Endothelial cell of umbilical vein (primary cell): ENCODE measurements at regions not wholly inside any gene's neighbourhood (a gene's known extent, or its start where the extent isn't known, plus 50 kb on each side); places are given as distances from the start of the nearest gene placed in this dataset.

Source experiments
- BruUV-seq: library from RNA; stranded (reverse); fragments of 400-500 nt; replicated peaks from 2 replicates; lab custom pipeline; 2021; lab: Mats Ljungman, UMichigan
- CTCF ChIA-PET: fragments of 300-600, 350-600 bp; sonication (Branson Sonifier 250); formaldehyde crosslinking; loops from one replicate; lab custom pipeline; 2021; ENCODE audit warnings: antibody characterized with exemption, inconsistent platforms; lab: Charles Lee
- POLR2A ChIA-PET: fragments of 300-600, 350-600 bp; sonication (Branson Sonifier 250); formaldehyde crosslinking; loops from one replicate; lab custom pipeline; 2021; ENCODE audit warnings: antibody characterized with exemption, inconsistent platforms; lab: Charles Lee
- DNase-seq: peaks from one replicate; pipeline ENCODE4 v3.0.0-alpha.2; 2011; ENCODE audit warnings: low read depth, low spot score
- FAIRE-seq: peaks from 2 replicates; lab custom pipeline; 2011; peaks lifted over from hg19 to GRCh38; lab: Jason Lieb, UNC
- H2AFZ ChIP-seq: 2 replicates; pipeline ENCODE4 v1.6.0; 2012; ENCODE audit warnings: low read depth, low read length, control low read depth, inconsistent platforms
- H3K27ac ChIP-seq: 2 replicates; pipeline ENCODE4 v1.5.1; 2011; ENCODE audit warnings: low read depth, mild to moderate bottlenecking, control low read depth, low read length, moderate library complexity; ENCODE audit not compliant: insufficient read depth
- H3K27me3 ChIP-seq, 2 experiments: 2 replicates each; pipeline versions ENCODE4 v1.6.0 to v1.6.1; 2011; ENCODE audit warnings: low read length in 2 of 2, mixed read lengths in 1 of 2; ENCODE audit not compliant: control insufficient read depth in 2 of 2, insufficient read depth in 2 of 2
- H3K36me3 ChIP-seq, 2 experiments: 2 replicates in 1 of 2; 3 replicates in 1 of 2; pipeline ENCODE4 v1.5.1; 2011; ENCODE audit warnings: low read length in 2 of 2, mild to moderate bottlenecking in 1 of 2, moderate library complexity in 1 of 2; ENCODE audit not compliant: control insufficient read depth in 2 of 2, insufficient read depth in 2 of 2; ENCODE audit errors: extremely low read depth in 1 of 2
- H3K4me1 ChIP-seq: 3 replicates; pipeline ENCODE4 v1.5.1; 2011; ENCODE audit warnings: mild to moderate bottlenecking, low read length; ENCODE audit not compliant: control insufficient read depth, insufficient read depth; ENCODE audit errors: extremely low read depth
- H3K4me2 ChIP-seq: 2 replicates; pipeline ENCODE4 v1.6.1; 2011; ENCODE audit warnings: low read length, control low read depth, mixed read lengths; ENCODE audit not compliant: insufficient read depth
- H3K4me3 ChIP-seq, 3 experiments: fragments of 200-600 bp in 1 of 3; sonication (generic), shearing (Covaris generic) in 1 of 3; replicated peaks in 1 of 3; 2 replicates each; pipeline ENCODE4 v1.5.1; 2011 to 2016; ENCODE audit warnings: control low read depth in 3 of 3, low read length in 3 of 3, mild to moderate bottlenecking in 2 of 3, inconsistent platforms in 1 of 3, low read depth in 1 of 3, moderate library complexity in 1 of 3; ENCODE audit not compliant: insufficient read depth in 1 of 3
- H3K79me2 ChIP-seq: 2 replicates; pipeline ENCODE4 v1.6.0; 2012; ENCODE audit warnings: low read length, inconsistent platforms; ENCODE audit not compliant: control insufficient read depth, insufficient read depth
- H3K9ac ChIP-seq: replicated peaks from 2 replicates; pipeline ENCODE3; 2011; ENCODE audit warnings: low read length, control low read depth; ENCODE audit not compliant: insufficient read depth; ENCODE audit errors: extremely low read depth
- H3K9me1 ChIP-seq: replicated peaks from 3 replicates; pipeline ENCODE4 v1.6.0; 2011; ENCODE audit warnings: mild to moderate bottlenecking, low read length; ENCODE audit not compliant: control insufficient read depth, insufficient read depth; ENCODE audit errors: extremely low read depth
- H3K9me3 ChIP-seq: replicated peaks from 2 replicates; pipeline ENCODE4 v1.5.1; 2012; ENCODE audit warnings: low read length, inconsistent platforms; ENCODE audit not compliant: control insufficient read depth, insufficient read depth
- H4K20me1 ChIP-seq: replicated peaks from 2 replicates; pipeline ENCODE3; 2011; ENCODE audit warnings: mild to moderate bottlenecking, low read length; ENCODE audit not compliant: control insufficient read depth, insufficient read depth; ENCODE audit errors: extremely low read depth
- CTCF ChIP-seq, 2 donors: IDR thresholded peaks; 1 replicate in 1 of 2; 2 replicates in 1 of 2; pipeline ENCODE4 v1.5.1; 2011; ENCODE audit warnings: low read length in 2 of 2, mild to moderate bottlenecking in 2 of 2, moderate library complexity in 2 of 2, control low read depth in 1 of 2, inconsistent platforms in 1 of 2, low read depth in 1 of 2; ENCODE audit not compliant: insufficient read depth in 1 of 2; ENCODE audit errors: extremely low read depth in 1 of 2
- EZH2 ChIP-seq: IDR thresholded peaks from 2 replicates; pipeline ENCODE4 v1.6.1; 2012; ENCODE audit warnings: borderline replicate concordance, low read depth, mild to moderate bottlenecking, moderate library complexity, low read length, inconsistent platforms; ENCODE audit not compliant: severe bottlenecking
- FOS ChIP-seq: IDR thresholded peaks from 2 replicates; pipeline ENCODE4 v1.6.1; 2011; ENCODE audit warnings: mild to moderate bottlenecking, low read length, moderate library complexity, borderline replicate concordance; ENCODE audit not compliant: insufficient read depth
- GATA2 ChIP-seq: IDR thresholded peaks from 2 replicates; pipeline ENCODE4 v1.7.0; 2011; ENCODE audit warnings: low read depth, mild to moderate bottlenecking, moderate library complexity, mixed read lengths, low read length; ENCODE audit not compliant: insufficient read length, insufficient read depth
- JUN ChIP-seq: IDR thresholded peaks from 2 replicates; pipeline ENCODE4 v1.6.1; 2011; ENCODE audit warnings: borderline replicate concordance, low read depth; ENCODE audit not compliant: insufficient read length, insufficient read depth
- MAX ChIP-seq: IDR thresholded peaks from 2 replicates; pipeline ENCODE4 v1.6.1; 2011; ENCODE audit not compliant: insufficient read depth, insufficient read length
- MYC ChIP-seq: IDR thresholded peaks from one replicate; pipeline ENCODE4 v1.6.1; 2011; ENCODE audit warnings: mild to moderate bottlenecking, low read depth, low read length
- POLR2A ChIP-seq: IDR thresholded peaks from 2 replicates; pipeline ENCODE4 v1.6.1; 2012; ENCODE audit warnings: low read depth, mild to moderate bottlenecking, control low read depth, low read length
- POLR2AphosphoS5 ChIP-seq: IDR thresholded peaks from 2 replicates; pipeline ENCODE4 v1.6.1; 2012; ENCODE audit warnings: low read depth, mild to moderate bottlenecking, control low read depth, low read length, moderate library complexity; ENCODE audit not compliant: insufficient read depth
- dilution Hi-C: fragments of 300-500 bp; cut with MboI; formaldehyde crosslinking; loops from one replicate; pipeline ENCODE4 v1.15.0; 2019; ENCODE audit warnings: low sequenced_read_pairs; ENCODE audit not compliant: extremely low pct_ligation_motif_present
- intact Hi-C: fragments of 100-400 bp; cut with micrococcal nuclease; formaldehyde crosslinking; loops from one replicate; pipeline ENCODE4 v1.10.0; 2022

GRCh38 chr4:179583221-179583620 is 2141.0 kb upstream of the AGA start:
- H3K27me3 ChIP-seq: no peaks in the 10 kb centered on the region
- H3K27ac ChIP-seq: no peak overlapping the region
- H3K4me1 ChIP-seq: no peaks in the 10 kb centered on the region
- ChIA-PET POLR2A (no interaction called here), CTCF (no interaction called here)
- H4K20me1 ChIP-seq: no peaks in the 10 kb centered on the region
- peaks cover 3% of the 10 kb centered on the region for H3K9me3 ChIP-seq
- no peak for DNase-seq
- no peak overlapping the region for H2AFZ ChIP-seq
- dilution Hi-C loops: no loop called here
- intact Hi-C loops: no loop called here
- no peak for TF ChIP-seq JUN
- TF ChIP-seq EZH2: no peak
- no peak for TF ChIP-seq POLR2AphosphoS5
- no peak for TF ChIP-seq POLR2A
- no peak for TF ChIP-seq MAX
- no peaks in the 10 kb centered on the region for H3K9me1 ChIP-seq
- H3K36me3 ChIP-seq: no peaks in the 10 kb centered on the region
- BruUV-seq: no TSS peak
- H3K9ac ChIP-seq: no peak overlapping the region
- no peaks in the 10 kb centered on the region for H3K79me2 ChIP-seq
- H3K4me3 ChIP-seq: no peak overlapping the region
- no peak for FAIRE-seq
- H3K4me2 ChIP-seq: no peak overlapping the region

- intact Hi-C loops: no loop called here
- no peak overlapping the region for H2AFZ ChIP-seq
- BruUV-seq: no TSS peak
These were observed 2141.9 kb upstream of the AGA start for GRCh38 chr4:179584101-179584500.

More at GRCh38 chr4:179584101-179584500, 2141.9 kb upstream of the AGA start:
- no peaks in the 10 kb centered on the region for H3K79me2 ChIP-seq
- no peak overlapping the region for H3K27ac ChIP-seq
- ChIA-PET POLR2A (no interaction called here), CTCF (no interaction called here)
- no peaks in the 10 kb centered on the region for H3K4me1 ChIP-seq
- no peak for DNase-seq
- no peaks in the 10 kb centered on the region for H3K27me3 ChIP-seq
- TF ChIP-seq GATA2: no peak
- TF ChIP-seq MAX: no peak
- no peak for TF ChIP-seq CTCF (IDR thresholded peaks at IDR 0.05; ENCODE audit: extremely low read depth in 1 of 2, insufficient read depth in 1 of 2, low read depth in 1 of 2, low read length in 2 of 2)
- TF ChIP-seq EZH2: no peak
- TF ChIP-seq MYC: no peak
- TF ChIP-seq FOS: no peak
- no peak for TF ChIP-seq JUN
- TF ChIP-seq POLR2AphosphoS5: no peak
- no peak for TF ChIP-seq POLR2A
- no peaks in the 10 kb centered on the region for H3K9me1 ChIP-seq
- no peaks in the 10 kb centered on the region for H4K20me1 ChIP-seq
- no peak overlapping the region for H3K4me2 ChIP-seq
- peaks cover 3% of the 10 kb centered on the region for H3K9me3 ChIP-seq
- dilution Hi-C loops: no loop called here
- H3K4me3 ChIP-seq: no peak overlapping the region
- H3K36me3 ChIP-seq: no peaks in the 10 kb centered on the region
- no peak overlapping the region for H3K9ac ChIP-seq
- FAIRE-seq: no peak
